ENCODE measurements at regions not wholly inside any gene's neighbourhood (a gene's known extent, or its start where the extent isn't known, plus 50 kb on each side); places are given as distances from the start of the nearest gene placed in this dataset.
"Not testable (repeated sequence)": the region's sequence is repeated elsewhere in the genome, so short reads cannot be mapped to it uniquely, and the experiment has no call there.

DNA sequence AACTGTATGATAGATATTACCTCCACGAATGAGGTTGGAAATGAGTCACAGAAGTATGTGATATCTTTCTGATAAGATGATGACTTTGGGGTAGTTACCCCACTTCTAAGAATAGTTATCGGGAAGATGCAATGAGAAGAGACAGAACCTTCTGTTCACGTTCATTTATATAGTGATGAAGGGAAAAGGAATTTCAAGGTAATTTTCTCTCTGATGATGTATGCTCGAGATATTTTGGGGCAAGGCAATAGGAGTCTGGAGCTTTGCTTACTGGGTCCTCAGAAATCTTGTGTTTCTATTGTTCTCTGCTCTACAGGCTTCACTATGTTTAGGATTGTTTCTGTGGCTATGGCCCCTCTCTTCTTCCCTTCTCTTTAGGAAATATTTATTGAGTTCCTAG, 1389.6 kb downstream of the CDH8 start:
- DNase-seq, result no peak

- DNase-seq, result no peak
Measured at GRCh38 chr16:60645541-60645940, 1390.7 kb downstream of the CDH8 start.

- DNase-seq, result no peak
Measured at GRCh38 chr16:60642956-60643355, 1393.3 kb downstream of the CDH8 start.

DNA sequence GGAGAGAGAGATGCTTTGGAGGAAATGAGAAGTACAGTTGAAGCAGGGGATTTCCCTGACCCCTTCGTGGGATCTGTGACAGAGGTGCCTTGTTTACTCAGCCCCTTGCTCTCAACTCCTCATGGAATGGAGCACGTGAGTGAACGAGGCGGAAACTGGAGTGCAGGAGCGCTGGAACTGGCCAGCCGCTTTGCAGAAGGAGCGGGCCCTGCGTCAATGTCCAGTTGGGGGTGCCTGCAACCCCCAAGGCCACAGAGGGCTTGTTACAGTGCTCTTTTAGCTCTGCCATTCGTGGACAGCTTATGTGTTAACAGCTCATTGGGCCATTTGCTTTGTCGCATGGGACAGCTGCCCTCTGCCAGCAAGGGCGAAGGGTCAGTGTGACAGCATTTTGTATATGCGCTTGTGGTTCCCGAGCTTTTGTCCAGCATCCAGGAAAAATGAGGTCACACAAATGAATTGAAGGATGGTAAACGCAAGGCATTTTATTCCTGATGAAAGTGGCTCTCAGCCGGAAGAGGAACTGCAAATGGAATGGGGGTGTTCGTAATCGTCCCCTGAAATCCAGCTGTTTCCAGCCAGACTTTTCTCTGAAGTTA, 1395.1 kb downstream of the CDH8 start:
- no peak for DNase-seq

DNA sequence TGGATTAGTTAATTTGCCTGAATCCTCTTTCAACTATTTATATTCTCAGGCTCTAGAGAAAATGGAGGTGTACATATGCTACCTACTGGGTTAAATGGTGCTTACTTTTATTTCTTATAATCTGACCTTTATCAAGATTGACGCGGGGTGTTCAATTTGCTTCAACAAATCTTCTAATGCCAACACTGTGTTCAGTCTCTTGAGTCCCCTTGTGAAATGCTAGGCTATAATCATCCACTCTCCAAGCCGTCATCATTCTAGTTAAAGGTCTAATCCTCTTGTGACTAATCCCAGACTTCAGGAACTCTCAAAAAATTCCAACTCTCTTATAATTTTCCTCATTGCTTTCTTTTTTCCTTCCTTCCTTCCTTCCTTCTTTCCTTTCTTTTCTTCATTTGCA, 1396.2 kb downstream of the CDH8 start:
- DNase-seq, result no peak

DNA sequence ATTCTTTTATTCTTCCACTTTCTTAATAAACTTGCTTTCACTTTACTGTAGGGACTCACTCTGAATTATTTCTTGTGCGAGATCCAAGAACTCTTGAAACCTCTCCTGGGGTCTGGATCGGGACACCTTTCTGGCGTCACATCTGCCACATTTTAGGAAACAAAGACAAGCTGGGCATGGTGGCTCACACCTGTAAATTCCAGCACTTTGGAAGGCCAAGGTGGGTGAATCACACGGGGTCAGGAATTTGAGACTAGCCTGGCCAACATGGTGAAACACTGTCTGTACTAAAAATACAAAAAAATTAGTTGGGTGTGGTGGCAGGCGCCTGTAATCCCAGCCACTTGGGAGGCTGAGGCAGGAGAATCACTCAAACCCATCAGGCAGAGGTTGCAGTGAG, 1399.6 kb downstream of the CDH8 start:
- DNase-seq, result not testable (repeated sequence)

GRCh38 chr16:60636117-60636516, 1400.1 kb downstream of the CDH8 start:
- DNase-seq, result no peak

GRCh38 chr16:60635548-60635947, 1400.7 kb downstream of the CDH8 start:
- no peak for DNase-seq

DNA sequence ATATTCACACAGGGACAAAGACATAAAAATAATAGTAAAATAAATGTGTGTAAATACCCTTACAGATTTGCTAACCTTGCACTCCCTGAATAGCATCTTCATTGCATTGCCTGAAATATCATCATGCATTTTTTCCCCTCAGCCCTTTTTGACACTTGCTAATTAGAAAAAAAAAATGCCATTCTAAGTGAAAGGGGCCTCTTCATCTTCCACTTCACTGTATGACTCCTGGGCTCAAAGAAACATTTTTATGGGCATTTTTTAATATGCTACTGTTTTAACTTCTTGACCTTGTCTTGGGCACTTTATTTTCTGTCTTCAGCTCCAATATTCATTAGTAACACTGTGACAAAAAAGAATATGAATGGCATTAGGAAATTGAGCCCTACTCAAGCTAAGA, 1424.4 kb downstream of the CDH8 start:
- no peak for DNase-seq

DNA sequence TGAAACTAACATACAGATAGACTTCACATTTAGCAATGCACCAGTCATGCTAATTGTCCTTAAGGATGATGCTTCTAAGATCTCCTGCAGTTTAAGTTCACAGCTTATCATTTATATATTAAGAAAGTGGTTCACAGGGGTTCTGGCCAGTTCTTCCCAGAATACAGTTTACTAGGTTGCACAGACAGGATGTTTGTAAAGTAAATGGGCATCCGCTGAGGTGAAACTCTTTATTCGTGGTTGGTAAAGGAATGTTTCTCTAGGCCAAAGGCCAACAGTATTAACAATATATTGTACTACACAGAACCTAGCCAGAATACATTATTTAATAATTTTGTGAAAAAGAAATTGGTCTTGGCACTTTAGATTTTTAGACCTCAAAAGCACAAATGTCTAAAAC, 1427.3 kb downstream of the CDH8 start:
- DNase-seq, result no peak

DNA sequence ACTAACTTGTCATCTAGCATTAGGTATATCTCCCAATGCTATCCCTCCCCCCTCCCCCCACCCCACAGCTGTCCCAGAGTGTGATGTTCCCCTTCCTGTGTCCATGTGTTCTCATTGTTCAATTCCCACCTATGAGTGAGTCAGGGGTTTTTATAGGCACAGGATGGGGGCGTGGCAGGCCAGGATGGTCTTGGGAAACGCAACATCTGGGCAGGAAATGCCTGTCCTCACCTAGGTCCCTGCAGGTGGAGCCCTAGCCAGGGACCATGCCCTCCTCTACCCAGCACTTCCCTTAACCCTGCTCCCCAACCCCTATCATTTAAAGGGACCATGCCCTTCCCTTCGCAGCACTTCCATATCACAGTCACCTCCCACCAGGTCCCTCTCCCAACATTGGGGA, 1430.6 kb downstream of the CDH8 start:
- not testable (repeated sequence) for DNase-seq

DNA sequence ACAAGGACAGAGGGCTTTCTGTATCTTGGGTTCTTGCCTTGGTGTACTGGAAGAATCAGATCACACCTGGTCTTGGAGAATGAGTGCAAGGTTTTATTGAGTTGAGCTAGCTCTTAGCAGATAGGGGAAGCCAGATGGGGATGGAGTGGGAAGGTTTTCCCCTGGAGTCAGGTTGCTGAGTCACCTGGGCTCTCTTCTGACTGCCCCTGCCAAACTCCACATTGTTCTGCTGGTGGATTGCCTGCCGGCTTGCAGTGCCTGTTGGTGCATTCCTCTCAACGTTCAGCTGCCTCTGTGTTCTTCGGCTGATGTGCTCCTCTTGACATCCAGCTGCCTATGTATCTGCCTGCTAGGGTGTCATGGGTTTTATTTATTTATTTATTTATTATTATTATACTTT, 1431.1 kb downstream of the CDH8 start:
- DNase-seq, result no peak

DNA sequence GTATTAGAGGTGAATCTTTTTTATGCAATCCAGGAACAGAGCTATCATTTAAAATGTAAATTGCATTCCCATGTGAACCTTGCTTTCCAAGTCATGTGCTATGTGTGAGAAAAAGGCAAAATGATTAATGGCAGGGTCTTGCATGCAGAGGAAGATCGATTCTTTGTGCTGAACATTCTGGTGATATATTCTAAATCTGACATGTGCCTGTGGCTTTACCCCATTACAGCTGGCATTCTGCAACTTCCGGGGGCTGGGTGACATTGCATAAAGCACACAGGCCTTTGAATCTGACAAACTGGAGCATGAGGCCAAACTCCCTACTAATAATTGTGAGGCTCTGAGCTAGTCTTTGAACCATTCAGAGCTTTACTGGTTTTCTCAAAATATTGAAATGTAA, 1449.7 kb downstream of the CDH8 start:
- no peak for DNase-seq

GRCh38 chr16:60582528-60582927, 1453.7 kb downstream of the CDH8 start:
- no peak for DNase-seq

- DNase-seq, result no peak
Measured at GRCh38 chr16:60566901-60567300, 1469.3 kb downstream of the CDH8 start.

- DNase-seq, result no peak
Measured at GRCh38 chr16:60564588-60564987, 1471.7 kb downstream of the CDH8 start.

DNA sequence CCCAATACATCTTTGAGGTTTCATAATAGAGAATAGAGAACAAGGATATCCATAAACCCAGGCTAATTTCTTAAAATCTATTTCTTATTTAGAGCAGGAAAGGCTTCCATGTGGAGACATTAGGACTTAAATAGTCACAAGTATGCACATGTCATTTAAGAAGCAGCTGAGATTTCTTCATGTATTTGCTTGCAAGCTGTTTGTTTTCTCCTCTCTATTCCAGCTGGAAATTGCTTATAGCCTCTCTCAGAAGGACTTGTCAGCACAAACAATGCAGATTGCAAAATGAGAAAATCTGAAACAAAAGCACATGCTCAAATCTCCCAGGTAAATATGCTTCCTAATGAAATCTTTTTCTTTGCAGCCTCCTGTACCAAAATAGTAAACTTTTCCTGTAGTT, 1473.1 kb downstream of the CDH8 start:
- no peak for DNase-seq

- DNase-seq, result no peak
Measured at GRCh38 chr16:60558936-60559335, 1477.3 kb downstream of the CDH8 start.

DNA sequence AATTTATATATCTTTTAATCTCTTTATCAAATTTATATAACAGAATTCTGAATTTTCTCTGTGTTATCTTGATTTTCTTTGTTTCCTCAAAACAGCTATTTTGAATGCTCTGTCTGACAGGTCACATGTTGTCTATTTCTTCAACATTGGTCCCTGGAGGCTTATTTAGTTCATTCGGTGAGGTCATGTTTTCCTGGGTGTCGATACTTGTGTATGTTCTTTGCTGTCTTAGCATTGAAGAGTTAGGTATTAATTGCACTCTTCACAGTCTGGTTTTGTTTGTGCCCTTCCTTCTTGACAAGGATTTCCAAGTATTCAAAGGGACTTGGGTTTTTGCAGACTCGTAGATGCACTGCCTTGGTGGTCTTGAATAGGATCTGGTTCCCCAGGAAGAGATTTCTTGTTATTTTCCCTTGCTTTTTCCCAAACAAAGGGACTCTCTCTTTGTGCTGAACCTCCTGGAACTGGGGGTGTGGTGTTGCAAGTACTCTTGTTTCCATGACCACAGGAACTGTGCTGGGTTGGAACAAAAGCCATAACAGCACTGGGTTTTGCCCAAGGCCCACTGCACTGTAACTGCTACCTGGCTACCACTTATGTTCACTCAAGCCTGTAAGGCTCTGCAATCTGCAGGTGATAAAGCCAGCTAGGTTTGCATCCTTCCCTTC, 1483.0 kb downstream of the CDH8 start:
- no peak for DNase-seq

GRCh38 chr16:60541535-60541934, 1494.7 kb downstream of the CDH8 start:
- no peak for DNase-seq

DNA sequence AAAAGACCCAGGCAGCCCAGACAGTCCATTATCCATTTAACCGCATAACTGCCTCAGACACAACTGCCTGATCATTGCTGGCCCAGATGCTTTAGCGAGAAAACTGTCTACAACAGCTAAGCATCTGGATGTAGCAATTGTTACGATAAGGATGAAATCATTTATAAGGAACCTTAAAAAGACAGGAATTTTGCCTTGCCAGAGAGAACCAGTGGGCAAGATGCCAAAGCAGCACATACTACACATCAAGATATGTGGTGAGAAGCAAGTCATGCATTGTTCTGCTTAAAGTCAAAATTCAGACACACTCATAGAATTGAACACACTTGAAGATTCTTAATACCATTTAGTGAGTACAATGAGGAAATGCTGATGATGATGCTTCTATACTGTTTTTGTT, 1525.3 kb downstream of the CDH8 start:
- DNase-seq, result no peak

GRCh38 chr16:60510208-60510607, 1526.0 kb downstream of the CDH8 start:
- no peak for DNase-seq

DNA sequence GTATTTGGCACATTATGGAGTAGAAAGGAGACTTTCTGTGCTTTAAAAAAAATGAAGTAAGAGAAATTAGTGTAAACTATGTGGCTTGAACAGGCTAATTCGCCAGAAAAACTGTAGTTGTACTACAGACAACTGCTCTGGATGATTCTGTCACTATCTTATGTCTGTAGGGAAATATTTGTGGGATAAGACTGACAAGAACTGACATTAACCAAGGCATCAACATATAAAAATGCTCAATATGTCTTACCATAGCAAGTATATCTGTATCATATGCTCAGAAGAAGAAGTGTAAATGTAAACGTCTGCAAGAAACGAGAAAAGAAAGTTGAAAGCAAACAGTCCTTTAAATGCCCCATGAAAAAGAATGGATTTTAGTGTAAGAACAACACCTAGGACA, 1545.0 kb downstream of the CDH8 start:
- DNase-seq, result no peak

- DNase-seq, result no peak
Measured at GRCh38 chr16:60485872-60486489, 1550.3 kb downstream of the CDH8 start.

- DNase-seq, result no peak
Measured at GRCh38 chr16:60484901-60485300, 1551.3 kb downstream of the CDH8 start.

All from SHP77 treated with DMSO at 0.1 percent for 48 hours (cell line).